ENCODE measurements at regions not wholly inside any gene's neighbourhood (a gene's known extent, or its start where the extent isn't known, plus 50 kb on each side); places are given as distances from the start of the nearest gene placed in this dataset.

GRCh38 chr3:147937891-147938290 lies 528.7 kb downstream of the ZIC1 start:
- TF ChIP-seq CTCF (IDR thresholded peaks at IDR 0.05; ENCODE audit: partially characterized antibody, unreplicated experiment), result no peak
- H3K9me3 Mint-ChIP-seq (ENCODE audit: unreplicated experiment), result no peaks in the 10 kb centered on the region
- no peak overlapping the region for H3K4me3 Mint-ChIP-seq (ENCODE audit: unreplicated experiment)
- no peaks in the 10 kb centered on the region for H3K27me3 Mint-ChIP-seq (ENCODE audit: unreplicated experiment)
- no peaks in the 10 kb centered on the region for H3K36me3 Mint-ChIP-seq (ENCODE audit: unreplicated experiment)
- DNase-seq, result no peak
- H3K4me1 Mint-ChIP-seq (ENCODE audit: low read depth, unreplicated experiment), result peaks cover 16% of the 10 kb centered on the region
- H3K27ac Mint-ChIP-seq (ENCODE audit: unreplicated experiment), result no peak overlapping the region

DNA sequence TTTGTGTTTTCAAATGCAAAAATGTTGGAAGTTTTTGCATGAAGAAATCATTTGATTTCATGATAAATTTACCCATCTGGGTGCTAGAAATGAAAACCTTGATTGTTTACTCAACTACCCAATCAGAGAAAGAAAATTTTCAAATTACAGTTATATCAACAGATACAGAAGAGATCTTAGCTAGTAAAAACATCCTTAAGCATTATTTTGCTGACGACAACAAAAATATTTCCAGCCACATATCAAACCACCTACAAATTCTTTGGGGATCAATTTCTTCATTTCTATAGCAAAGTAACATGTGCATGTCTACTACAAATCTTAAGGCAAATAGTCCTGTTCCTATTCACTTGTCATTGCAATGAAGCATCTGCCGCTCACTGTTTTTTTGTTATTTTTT lies 530.3 kb downstream of the ZIC1 start:
- Mint-ChIP-seq H3K9me3 (ENCODE audit: unreplicated experiment) (no peaks in the 10 kb centered on the region), H3K27me3 (ENCODE audit: unreplicated experiment) (no peaks in the 10 kb centered on the region), H3K4me3 (ENCODE audit: unreplicated experiment) (no peak overlapping the region), H3K27ac (ENCODE audit: unreplicated experiment) (no peak overlapping the region), H3K36me3 (ENCODE audit: unreplicated experiment) (no peaks in the 10 kb centered on the region), H3K4me1 (ENCODE audit: low read depth, unreplicated experiment) (peaks cover 16% of the 10 kb centered on the region)
- DNase-seq, result no peak
- TF ChIP-seq CTCF (IDR thresholded peaks at IDR 0.05; ENCODE audit: partially characterized antibody, unreplicated experiment), result no peak

DNA sequence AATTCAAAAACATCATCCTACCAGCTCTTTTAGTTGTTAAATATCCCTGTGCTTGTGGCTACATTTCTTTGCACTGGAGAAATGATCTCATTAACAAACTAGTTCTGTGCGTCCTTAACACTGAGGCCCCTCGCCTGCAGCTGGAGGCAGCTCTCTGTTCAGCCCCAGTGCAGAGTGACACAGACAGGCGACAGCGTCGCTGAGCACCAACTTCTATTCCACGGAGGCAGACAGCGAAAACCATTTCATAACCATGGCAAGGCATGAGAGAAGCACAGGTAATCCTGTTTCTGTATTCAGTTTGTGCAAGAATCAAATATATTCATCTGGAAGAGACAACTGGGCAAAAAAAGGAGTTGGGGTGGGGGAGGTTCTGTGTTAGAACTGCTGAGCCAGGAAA lies 530.7 kb downstream of the ZIC1 start:
- Mint-ChIP-seq H3K4me1 (ENCODE audit: low read depth, unreplicated experiment) (peaks cover 12% of the 10 kb centered on the region), H3K4me3 (ENCODE audit: unreplicated experiment) (no peak overlapping the region), H3K27me3 (ENCODE audit: unreplicated experiment) (no peaks in the 10 kb centered on the region), H3K27ac (ENCODE audit: unreplicated experiment) (no peak overlapping the region), H3K9me3 (ENCODE audit: unreplicated experiment) (no peaks in the 10 kb centered on the region), H3K36me3 (ENCODE audit: unreplicated experiment) (no peaks in the 10 kb centered on the region)
- TF ChIP-seq CTCF (IDR thresholded peaks at IDR 0.05; ENCODE audit: partially characterized antibody, unreplicated experiment), result no peak
- peak; percentile 29 for DNase-seq

DNA sequence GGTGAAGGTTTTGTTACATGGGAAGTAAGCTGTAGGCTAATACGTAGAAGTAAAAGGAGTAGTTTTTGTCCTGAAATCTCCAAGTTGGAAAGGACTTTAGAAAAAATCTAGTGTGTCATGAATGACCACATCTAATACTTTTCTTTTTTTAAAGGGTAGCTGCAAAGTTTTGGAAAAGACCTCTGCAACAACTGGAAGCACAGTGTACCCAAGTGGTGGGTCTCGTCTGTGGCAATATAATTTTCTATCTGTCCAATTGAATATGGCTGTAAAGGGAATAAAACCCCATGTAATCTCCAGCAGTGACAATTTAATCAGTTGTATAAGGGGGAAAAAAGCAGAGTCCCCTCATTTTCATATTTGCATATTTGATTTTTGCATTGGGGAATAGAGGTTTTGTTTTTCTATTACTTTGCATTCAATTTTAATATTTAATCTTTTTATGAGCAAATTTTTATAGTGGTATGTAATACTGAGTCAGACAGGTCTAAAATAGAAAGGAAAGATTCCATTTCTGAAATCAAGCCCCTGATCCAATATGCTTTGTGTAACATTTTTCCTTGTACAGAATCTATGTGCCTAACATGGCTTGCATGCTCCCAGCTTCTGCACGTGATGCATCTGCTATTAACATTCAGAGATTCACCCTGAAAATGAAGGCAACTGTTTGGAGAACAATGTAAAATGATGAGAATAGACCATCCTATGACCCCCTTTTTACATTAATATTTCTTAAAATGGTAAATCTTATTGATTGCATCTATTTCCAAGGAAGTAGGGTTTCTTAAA lies 531.4 kb downstream of the ZIC1 start:
- Mint-ChIP-seq H3K4me3 (ENCODE audit: unreplicated experiment) (no peak overlapping the region), H3K36me3 (ENCODE audit: unreplicated experiment) (no peaks in the 10 kb centered on the region), H3K27ac (ENCODE audit: unreplicated experiment) (no peak overlapping the region), H3K27me3 (ENCODE audit: unreplicated experiment) (peaks cover under 1% of the 10 kb centered on the region), H3K4me1 (ENCODE audit: low read depth, unreplicated experiment) (peaks cover 10% of the 10 kb centered on the region), H3K9me3 (ENCODE audit: unreplicated experiment) (no peaks in the 10 kb centered on the region)
- no peak for DNase-seq
- TF ChIP-seq CTCF (IDR thresholded peaks at IDR 0.05; ENCODE audit: partially characterized antibody, unreplicated experiment), result no peak

GRCh38 chr3:147941969-147942368 lies 532.8 kb downstream of the ZIC1 start:
- Mint-ChIP-seq H3K36me3 (ENCODE audit: unreplicated experiment) (no peaks in the 10 kb centered on the region), H3K27ac (ENCODE audit: unreplicated experiment) (no peak overlapping the region), H3K4me1 (ENCODE audit: low read depth, unreplicated experiment) (peaks cover 19% of the 10 kb centered on the region), H3K27me3 (ENCODE audit: unreplicated experiment) (peaks cover 1% of the 10 kb centered on the region), H3K4me3 (ENCODE audit: unreplicated experiment) (no peak overlapping the region), H3K9me3 (ENCODE audit: unreplicated experiment) (no peaks in the 10 kb centered on the region)
- DNase-seq, result no peak
- TF ChIP-seq CTCF (IDR thresholded peaks at IDR 0.05; ENCODE audit: partially characterized antibody, unreplicated experiment), result no peak
